Neural progenitor cell (in vitro differentiated cells): ENCODE measurements at regions not wholly inside any gene's neighbourhood (a gene's known extent, or its start where the extent isn't known, plus 50 kb on each side); places are given as distances from the start of the nearest gene placed in this dataset.

Source experiments
- DNase-seq: peaks from one replicate; pipeline ENCODE4 v3.0.0-alpha.2; 2016; ENCODE audit warnings: low spot score
- H2AFZ ChIP-seq: fragments of 200-600 bp; sonication (generic); replicated peaks from 2 replicates; pipeline ENCODE4 v1.6.1; 2016; ENCODE audit warnings: antibody characterized with exemption
- H3F3A ChIP-seq: fragments of 200-600 bp; sonication (generic); 2 replicates; pipeline ENCODE4 v1.6.1; 2016; ENCODE audit warnings: antibody characterized with exemption, low read depth
- H3K27ac ChIP-seq: fragments of 200-600 bp; sonication (generic); 2 replicates; pipeline ENCODE4 v1.5.1; 2016; ENCODE audit warnings: mild to moderate bottlenecking
- H3K27me3 ChIP-seq: fragments of 200-600 bp; sonication (generic); 2 replicates; pipeline ENCODE4 v1.6.1; 2016; ENCODE audit warnings: mild to moderate bottlenecking, moderate library complexity
- H3K36me3 ChIP-seq: fragments of 200-600 bp; sonication (generic); 2 replicates; pipeline ENCODE4 v1.5.1; 2016
- H3K4me1 ChIP-seq: fragments of 200-600 bp; sonication (generic); 2 replicates; pipeline ENCODE4 v1.6.1; 2016; ENCODE audit warnings: mixed run types
- H3K4me2 ChIP-seq: fragments of 200-600 bp; sonication (generic); 2 replicates; pipeline ENCODE4 v1.6.1; 2016
- H3K4me3 ChIP-seq: fragments of 200-600 bp; sonication (generic); 2 replicates; pipeline ENCODE4 v1.5.1; 2016
- H3K79me2 ChIP-seq: fragments of 200-600 bp; sonication (generic); 2 replicates; pipeline ENCODE4 v1.6.1; 2016; ENCODE audit warnings: low read depth
- H3K9ac ChIP-seq: fragments of 200-600 bp; sonication (generic); 2 replicates; pipeline ENCODE4 v1.6.1; 2016
- H3K9me3 ChIP-seq: fragments of 200-600 bp; sonication (generic); 2 replicates; pipeline ENCODE4 v1.5.1; 2016; ENCODE audit warnings: low read depth
- H4K20me1 ChIP-seq: fragments of 200-600 bp; sonication (generic); 2 replicates; pipeline ENCODE4 v1.6.1; 2016; ENCODE audit warnings: low read depth
- H3K27ac Mint-ChIP-seq: 3 replicates; pipeline ENCODE4 v1.8.0; 2021; ENCODE audit warnings: mixed read lengths
- H3K27me3 Mint-ChIP-seq: 2 replicates; pipeline ENCODE4 v1.8.0; 2022; ENCODE audit warnings: low read depth, mild to moderate bottlenecking, inconsistent platforms, moderate library complexity, mixed read lengths; ENCODE audit not compliant: insufficient read depth
- H3K36me3 Mint-ChIP-seq: 3 replicates; pipeline ENCODE4 v1.8.0; 2021; ENCODE audit warnings: mixed read lengths
- H3K4me1 Mint-ChIP-seq: 3 replicates; pipeline ENCODE4 v1.8.0; 2021; ENCODE audit warnings: mixed read lengths
- H3K4me3 Mint-ChIP-seq: 3 replicates; pipeline ENCODE4 v1.8.0; 2021; ENCODE audit warnings: mild to moderate bottlenecking, moderate library complexity, mixed read lengths
- H3K9me3 Mint-ChIP-seq: 3 replicates; pipeline ENCODE4 v1.8.0; 2020; ENCODE audit warnings: mixed read lengths
- CTCF ChIP-seq: fragments of 200-600 bp; sonication (generic); IDR thresholded peaks from 2 replicates; pipeline ENCODE4 v1.5.1; 2017; ENCODE audit warnings: antibody characterized with exemption, mild to moderate bottlenecking
- EZH2 ChIP-seq: fragments of 200-600 bp; sonication (generic); IDR thresholded peaks from 2 replicates; pipeline ENCODE4 v1.6.1; 2017; ENCODE audit warnings: antibody characterized with exemption, mild to moderate bottlenecking, moderate library complexity
- EZH2phosphoT487 ChIP-seq: fragments of 200-600 bp; sonication (generic); IDR thresholded peaks from 2 replicates; pipeline ENCODE4 v1.6.1; 2017; ENCODE audit warnings: antibody characterized with exemption

GRCh38 chr6:80445751-80446150 lies 339.3 kb downstream of the BCKDHB start:
- H3K4me1 ChIP-seq = peaks cover 3% of the 10 kb centered on the region
- H3K4me2 ChIP-seq = no peak overlapping the region
- no peak overlapping the region for H3K27ac Mint-ChIP-seq

GRCh38 chr6:80442366-80442765 lies 335.9 kb downstream of the BCKDHB start:
- Mint-ChIP-seq H3K4me3 (no peak overlapping the region), H3K27ac (no peak overlapping the region)

More at GRCh38 chr6:80445751-80446150, 339.3 kb downstream of the BCKDHB start:
- no peak overlapping the region for H3K4me3 Mint-ChIP-seq
- Histone ChIP-seq H4K20me1 (no peaks in the 10 kb centered on the region), H3K36me3 (no peaks in the 10 kb centered on the region), H3K79me2 (no peaks in the 10 kb centered on the region), H3F3A (no peaks in the 10 kb centered on the region), H3K9me3 (no peaks in the 10 kb centered on the region), H3K27ac (no peak overlapping the region), H3K9ac (no peak overlapping the region), H3K4me3 (no peak overlapping the region), H2AFZ (no peak overlapping the region), H3K27me3 (no peaks in the 10 kb centered on the region)
- H3K4me1 Mint-ChIP-seq = no peaks in the 10 kb centered on the region
- H3K27me3 Mint-ChIP-seq = no peaks in the 10 kb centered on the region
- H3K36me3 Mint-ChIP-seq = peaks cover 11% of the 10 kb centered on the region
- no peak for TF ChIP-seq EZH2phosphoT487
- TF ChIP-seq CTCF = no peak
- TF ChIP-seq EZH2 = no peak
- peaks cover 9% of the 10 kb centered on the region for H3K9me3 Mint-ChIP-seq
- DNase-seq = no peak

GRCh38 chr6:80441131-80441530 lies 334.7 kb downstream of the BCKDHB start:
- Histone ChIP-seq H3K4me1 (peaks cover 41% of the 10 kb centered on the region), H4K20me1 (no peaks in the 10 kb centered on the region), H3K9me3 (no peaks in the 10 kb centered on the region), H3K4me2 (no peak overlapping the region), H3K27me3 (no peaks in the 10 kb centered on the region), H3F3A (no peaks in the 10 kb centered on the region), H3K27ac (no peak overlapping the region), H3K9ac (no peak overlapping the region), H3K4me3 (no peak overlapping the region), H3K79me2 (no peaks in the 10 kb centered on the region), H3K36me3 (no peaks in the 10 kb centered on the region), H2AFZ (no peak overlapping the region)
- H3K36me3 Mint-ChIP-seq = peaks cover 3% of the 10 kb centered on the region
- no peak overlapping the region for H3K27ac Mint-ChIP-seq
- H3K9me3 Mint-ChIP-seq = peaks cover 5% of the 10 kb centered on the region
- H3K27me3 Mint-ChIP-seq = no peaks in the 10 kb centered on the region
- TF ChIP-seq EZH2 = no peak
- TF ChIP-seq CTCF = no peak
- TF ChIP-seq EZH2phosphoT487 = no peak
- H3K4me1 Mint-ChIP-seq = peaks cover 14% of the 10 kb centered on the region
- no peak for DNase-seq
- H3K4me3 Mint-ChIP-seq = no peak overlapping the region

More at GRCh38 chr6:80442366-80442765, 335.9 kb downstream of the BCKDHB start:
- H3K27ac ChIP-seq = no peak overlapping the region
- no peaks in the 10 kb centered on the region for H3K27me3 ChIP-seq
- no peaks in the 10 kb centered on the region for H3K36me3 ChIP-seq
- H4K20me1 ChIP-seq = no peaks in the 10 kb centered on the region
- H2AFZ ChIP-seq = no peak overlapping the region
- H3K9ac ChIP-seq = no peak overlapping the region
- H3K9me3 Mint-ChIP-seq = peaks cover 9% of the 10 kb centered on the region
- no peak overlapping the region for H3K4me3 ChIP-seq
- no peaks in the 10 kb centered on the region for H3F3A ChIP-seq
- H3K27me3 Mint-ChIP-seq = no peaks in the 10 kb centered on the region
- H3K4me2 ChIP-seq = no peak overlapping the region
- no peaks in the 10 kb centered on the region for H3K9me3 ChIP-seq
- H3K4me1 Mint-ChIP-seq = peaks cover 14% of the 10 kb centered on the region
- H3K79me2 ChIP-seq = no peaks in the 10 kb centered on the region
- H3K4me1 ChIP-seq = peaks cover 37% of the 10 kb centered on the region
- DNase-seq = no peak
- H3K36me3 Mint-ChIP-seq = peaks cover 9% of the 10 kb centered on the region
- TF ChIP-seq CTCF (no peak), EZH2 (no peak), EZH2phosphoT487 (no peak)
